HG02798 (cell line): ENCODE measurements at regions not wholly inside any gene's neighbourhood (a gene's known extent, or its start where the extent isn't known, plus 50 kb on each side); places are given as distances from the start of the nearest gene placed in this dataset.

Experiments used
- ATAC-seq: cut with Tn5 transposase; IDR thresholded peaks from one replicate; pipeline ENCODE4 v1.9.1; 2021; ENCODE audit warnings: mild to moderate bottlenecking; ENCODE audit not compliant: unreplicated experiment, poor library complexity

- no peak for ATAC-seq
Observed at GRCh38 chr3:134079761-134080160, 50.0 kb upstream of the SLCO2A1 start.
